GM18867 (cell line): ENCODE measurements at regions not wholly inside any gene's neighbourhood (a gene's known extent, or its start where the extent isn't known, plus 50 kb on each side); places are given as distances from the start of the nearest gene placed in this dataset.

Experiments used
- ATAC-seq: cut with Tn5 transposase; IDR thresholded peaks from one replicate; pipeline ENCODE4 v1.9.1; 2021; ENCODE audit warnings: mild to moderate bottlenecking, moderate library complexity; ENCODE audit not compliant: unreplicated experiment

- peak; percentile 83 for ATAC-seq
These were observed 254.5 kb upstream of the VEGFC start for GRCh38 chr4:177047070-177047850.

- no peak for ATAC-seq
These were observed 255.1 kb upstream of the VEGFC start for GRCh38 chr4:177047851-177048174.

- ATAC-seq, result peak; percentile 93
These were observed 258.1 kb upstream of the NEIL3 start for GRCh38 chr4:177051473-177052060.

GRCh38 chr4:177052211-177052934 lies 257.3 kb upstream of the NEIL3 start:
- ATAC-seq, result no peak

- no peak for ATAC-seq
These were observed 252.5 kb upstream of the NEIL3 start for GRCh38 chr4:177057186-177057585.

GRCh38 chr4:177064116-177064515 lies 245.6 kb upstream of the NEIL3 start:
- no peak for ATAC-seq

GRCh38 chr4:177064729-177065394 lies 244.8 kb upstream of the NEIL3 start:
- no peak for ATAC-seq

GRCh38 chr4:177066746-177067145 lies 242.9 kb upstream of the NEIL3 start:
- no peak for ATAC-seq

- no peak for ATAC-seq
These were observed 239.1 kb upstream of the NEIL3 start for GRCh38 chr4:177070533-177071058.

GRCh38 chr4:177077095-177077971 lies 232.3 kb upstream of the NEIL3 start:
- no peak for ATAC-seq

- no peak for ATAC-seq
These were observed 230.3 kb upstream of the NEIL3 start for GRCh38 chr4:177079327-177079726.

- peak; percentile 73 for ATAC-seq
These were observed 229.3 kb upstream of the NEIL3 start for GRCh38 chr4:177080388-177080787.

- no peak for ATAC-seq
These were observed 222.6 kb upstream of the NEIL3 start for GRCh38 chr4:177087060-177087459.

- ATAC-seq, result no peak
These were observed 222.2 kb upstream of the NEIL3 start for GRCh38 chr4:177087499-177087898.

GRCh38 chr4:177091515-177091914 lies 218.2 kb upstream of the NEIL3 start:
- ATAC-seq, result no peak

GRCh38 chr4:177092807-177093206 lies 216.9 kb upstream of the NEIL3 start:
- ATAC-seq, result no peak

- no peak for ATAC-seq
These were observed 215.7 kb upstream of the NEIL3 start for GRCh38 chr4:177093964-177094363.

- no peak for ATAC-seq
These were observed 212.4 kb upstream of the NEIL3 start for GRCh38 chr4:177097291-177097690.

GRCh38 chr4:177099211-177099610 lies 210.5 kb upstream of the NEIL3 start:
- ATAC-seq, result no peak

GRCh38 chr4:177100307-177100706 lies 209.4 kb upstream of the NEIL3 start:
- ATAC-seq, result no peak
